ENCODE measurements at regions not wholly inside any gene's neighbourhood (a gene's known extent, or its start where the extent isn't known, plus 50 kb on each side); places are given as distances from the start of the nearest gene placed in this dataset.

DNA sequence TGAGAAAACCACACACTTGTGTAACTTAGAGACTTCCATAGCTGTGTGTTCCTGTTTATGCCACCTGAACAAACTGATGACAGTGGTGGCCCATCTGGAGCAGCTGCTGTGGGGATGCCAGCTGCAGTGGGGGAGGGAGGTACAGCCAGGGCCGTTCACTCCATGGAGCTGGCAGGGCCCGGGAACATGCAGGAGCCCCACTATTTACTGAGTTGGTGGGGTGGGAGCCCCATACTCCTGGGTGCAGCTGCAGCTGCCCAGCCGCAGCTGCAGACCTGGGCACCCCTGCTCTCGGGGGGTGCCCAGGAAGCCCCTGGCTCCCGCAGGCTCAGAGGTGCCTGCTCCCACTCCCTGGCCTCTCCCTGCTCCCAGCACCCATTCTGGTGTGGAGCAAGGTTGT is 398.6 kb upstream of the RASGEF1B start:
- TF ChIP-seq, protein P1, sequence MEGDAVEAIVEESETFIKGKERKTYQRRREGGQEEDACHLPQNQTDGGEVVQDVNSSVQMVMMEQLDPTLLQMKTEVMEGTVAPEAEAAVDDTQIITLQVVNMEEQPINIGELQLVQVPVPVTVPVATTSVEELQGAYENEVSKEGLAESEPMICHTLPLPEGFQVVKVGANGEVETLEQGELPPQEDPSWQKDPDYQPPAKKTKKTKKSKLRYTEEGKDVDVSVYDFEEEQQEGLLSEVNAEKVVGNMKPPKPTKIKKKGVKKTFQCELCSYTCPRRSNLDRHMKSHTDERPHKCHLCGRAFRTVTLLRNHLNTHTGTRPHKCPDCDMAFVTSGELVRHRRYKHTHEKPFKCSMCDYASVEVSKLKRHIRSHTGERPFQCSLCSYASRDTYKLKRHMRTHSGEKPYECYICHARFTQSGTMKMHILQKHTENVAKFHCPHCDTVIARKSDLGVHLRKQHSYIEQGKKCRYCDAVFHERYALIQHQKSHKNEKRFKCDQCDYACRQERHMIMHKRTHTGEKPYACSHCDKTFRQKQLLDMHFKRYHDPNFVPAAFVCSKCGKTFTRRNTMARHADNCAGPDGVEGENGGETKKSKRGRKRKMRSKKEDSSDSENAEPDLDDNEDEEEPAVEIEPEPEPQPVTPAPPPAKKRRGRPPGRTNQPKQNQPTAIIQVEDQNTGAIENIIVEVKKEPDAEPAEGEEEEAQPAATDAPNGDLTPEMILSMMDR (IDR thresholded peaks at IDR 0.05), result no peak
- TF ChIP-seq POLR2A (IDR thresholded peaks at IDR 0.05), result no peak

All from esophagus squamous epithelium (tissue), 4 donors.